Smooth muscle cell (in vitro differentiated cells): ENCODE measurements at regions not wholly inside any gene's neighbourhood (a gene's known extent, or its start where the extent isn't known, plus 50 kb on each side); places are given as distances from the start of the nearest gene placed in this dataset.
A peak's percentile ranks its signal among the peaks of the same experiment; 100 is the strongest.

ENCODE experiments used
- DNase-seq: peaks from one replicate; lab custom pipeline; 2025; ENCODE audit not compliant: unreplicated experiment; lab: John Stamatoyannopoulos, UW
- H2AFZ ChIP-seq: fragments of 200-600 bp; sonication (generic); 2 replicates; pipeline ENCODE4 v1.6.0; 2016; ENCODE audit warnings: antibody characterized with exemption, low read depth, mild to moderate bottlenecking
- H3F3A ChIP-seq: fragments of 200-600 bp; sonication (generic); 2 replicates; pipeline ENCODE4 v1.6.0; 2017; ENCODE audit warnings: antibody characterized with exemption, low read depth
- H3K27ac ChIP-seq: fragments of 200-600 bp; sonication (generic); 2 replicates; pipeline ENCODE4 v1.5.1; 2016; ENCODE audit warnings: low read depth, mild to moderate bottlenecking
- H3K27me3 ChIP-seq: fragments of 200-600 bp; sonication (generic); 2 replicates; pipeline ENCODE4 v1.6.1; 2016; ENCODE audit warnings: low read depth, mild to moderate bottlenecking
- H3K36me3 ChIP-seq: fragments of 200-600 bp; sonication (generic); 2 replicates; pipeline ENCODE4 v1.5.1; 2016; ENCODE audit warnings: low read depth
- H3K4me1 ChIP-seq: fragments of 200-600 bp; sonication (generic); 2 replicates; pipeline ENCODE4 v1.5.1; 2016; ENCODE audit warnings: low read depth
- H3K4me2 ChIP-seq: fragments of 200-600 bp; sonication (generic); 2 replicates; pipeline ENCODE4 v1.6.0; 2016; ENCODE audit warnings: mild to moderate bottlenecking
- H3K4me3 ChIP-seq: fragments of 200-600 bp; sonication (generic); 2 replicates; pipeline ENCODE4 v1.5.1; 2016; ENCODE audit warnings: mild to moderate bottlenecking
- H3K79me2 ChIP-seq: fragments of 200-600 bp; sonication (generic); 2 replicates; pipeline ENCODE4 v1.6.0; 2016; ENCODE audit warnings: low read depth, mild to moderate bottlenecking
- H3K9ac ChIP-seq: fragments of 200-600 bp; sonication (generic); 2 replicates; pipeline ENCODE4 v1.6.0; 2016; ENCODE audit warnings: low read depth
- H3K9me3 ChIP-seq: fragments of 200-600 bp; sonication (generic); replicated peaks from 2 replicates; pipeline ENCODE4 v1.5.1; 2016; ENCODE audit warnings: low read depth
- H4K20me1 ChIP-seq: fragments of 200-600 bp; sonication (generic); 2 replicates; pipeline ENCODE4 v1.6.0; 2016; ENCODE audit warnings: low read depth
- CTCF ChIP-seq: fragments of 200-600 bp; sonication (generic); IDR thresholded peaks from 2 replicates; pipeline ENCODE4 v1.5.1; 2017; ENCODE audit warnings: borderline replicate concordance, mild to moderate bottlenecking, antibody characterized with exemption; ENCODE audit not compliant: insufficient read depth, poor library complexity, severe bottlenecking
- WGBS: methylation state at CpG from one replicate; pipeline ENCODE4 v1.1.7; 2016; ENCODE audit warnings: low lambda C conversion rate; 5-methylcytosine and 5-hydroxymethylcytosine counted together

GRCh38 chr19:28731577-28731976, 481.4 kb downstream of the UQCRFS1 start:
- DNase-seq: no peak
- H3K27me3 ChIP-seq: peaks cover 38% of the 10 kb centered on the region
- no peak overlapping the region for H3K4me2 ChIP-seq
- no peak overlapping the region for H2AFZ ChIP-seq
- H3K9ac ChIP-seq: no peak overlapping the region
- H3K9me3 ChIP-seq: no peaks in the 10 kb centered on the region
- no peaks in the 10 kb centered on the region for H3F3A ChIP-seq
- H3K79me2 ChIP-seq: no peaks in the 10 kb centered on the region
- H4K20me1 ChIP-seq: no peaks in the 10 kb centered on the region
- H3K4me1 ChIP-seq: no peaks in the 10 kb centered on the region
- TF ChIP-seq CTCF: no peak
- no peak overlapping the region for H3K27ac ChIP-seq
- H3K4me3 ChIP-seq: no peak overlapping the region
- no peaks in the 10 kb centered on the region for H3K36me3 ChIP-seq
- WGBS: 61% methylated on average over 4 of the region's 4 CpGs

DNA sequence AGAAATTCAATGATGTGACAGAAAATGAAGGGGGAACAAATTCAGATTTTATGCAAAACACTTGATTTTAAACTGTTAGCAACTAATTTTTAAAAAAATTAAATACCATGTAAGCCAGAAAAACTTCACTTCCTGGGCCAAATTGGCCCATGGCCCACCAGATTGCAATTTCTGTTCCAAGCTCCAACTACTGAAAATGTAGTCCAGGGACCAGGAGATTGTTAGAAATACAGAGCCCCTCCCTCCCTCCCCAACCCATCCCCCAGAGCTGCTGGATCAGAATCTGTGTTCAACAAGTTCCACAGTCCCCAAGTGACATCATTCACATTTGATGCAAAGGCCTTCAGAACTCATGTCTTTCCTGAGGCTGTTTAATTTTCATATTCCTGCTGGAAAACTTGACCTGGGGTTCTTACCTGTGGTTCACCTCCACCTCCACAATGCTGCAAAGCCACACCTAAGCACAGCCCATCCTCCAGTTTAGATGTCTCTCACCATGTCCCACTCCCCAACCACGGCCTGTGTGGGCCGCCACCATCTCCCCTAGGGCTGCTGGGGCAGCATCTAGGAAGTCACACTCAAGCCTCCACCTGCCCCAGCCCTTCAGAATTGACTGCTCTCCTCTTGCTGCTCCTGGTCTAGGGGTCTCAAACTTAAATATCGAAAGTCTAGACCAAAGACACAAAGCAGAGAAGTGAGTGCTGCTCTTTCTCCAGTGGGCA, 482.0 kb downstream of the UQCRFS1 start:
- H3K79me2 ChIP-seq: no peaks in the 10 kb centered on the region
- H3K4me1 ChIP-seq: no peaks in the 10 kb centered on the region

GRCh38 chr19:28727480-28728159, 485.3 kb downstream of the UQCRFS1 start:
- Histone ChIP-seq H3F3A (no peaks in the 10 kb centered on the region), H3K9me3 (no peaks in the 10 kb centered on the region), H3K79me2 (no peaks in the 10 kb centered on the region), H3K4me1 (no peaks in the 10 kb centered on the region), H2AFZ (no peak overlapping the region), H3K4me3 (no peak overlapping the region), H3K27ac (no peak overlapping the region), H3K4me2 (peak overlapping the region; percentile 28), H3K9ac (no peak overlapping the region), H3K27me3 (peaks cover 44% of the 10 kb centered on the region), H3K36me3 (no peaks in the 10 kb centered on the region), H4K20me1 (no peaks in the 10 kb centered on the region)
- no peak for DNase-seq
- peak; percentile 34 for TF ChIP-seq CTCF
- WGBS: 21% methylated on average over 34 of the region's 49 CpGs

More for the DNA sequence above, 482.0 kb downstream of the UQCRFS1 start:
- Histone ChIP-seq H3K4me3 (no peak overlapping the region), H4K20me1 (no peaks in the 10 kb centered on the region), H3K27me3 (peaks cover 44% of the 10 kb centered on the region), H3K27ac (no peak overlapping the region), H3K4me2 (no peak overlapping the region), H2AFZ (no peak overlapping the region), H3K36me3 (no peaks in the 10 kb centered on the region), H3F3A (no peaks in the 10 kb centered on the region), H3K9me3 (no peaks in the 10 kb centered on the region), H3K9ac (no peak overlapping the region)
- DNase-seq: no peak
- no peak for TF ChIP-seq CTCF
- 93% methylated on average over 3 of the region's 3 CpGs for WGBS
